Endodermal cell (in vitro differentiated cells): ENCODE measurements at regions not wholly inside any gene's neighbourhood (a gene's known extent, or its start where the extent isn't known, plus 50 kb on each side); places are given as distances from the start of the nearest gene placed in this dataset.
"Not testable (repeated sequence)": the region's sequence is repeated elsewhere in the genome, so short reads cannot be mapped to it uniquely, and the experiment has no call there.

Source experiments
- DNase-seq: peaks from one replicate; pipeline ENCODE4 v3.0.0-alpha.2; 2017
- H3K27ac ChIP-seq: 2 replicates; pipeline ENCODE4 v1.5.1; 2013; ENCODE audit warnings: mild to moderate bottlenecking, low read depth, low read length, moderate library complexity
- H3K27me3 ChIP-seq: 2 replicates; pipeline ENCODE4 v1.6.1; 2013; ENCODE audit warnings: mild to moderate bottlenecking, low read length, moderate library complexity; ENCODE audit not compliant: insufficient read depth, control insufficient read depth, poor library complexity, severe bottlenecking
- H3K36me3 ChIP-seq: 2 replicates; pipeline ENCODE4 v1.7.0; 2013; ENCODE audit warnings: mild to moderate bottlenecking, low read length, moderate library complexity; ENCODE audit not compliant: control insufficient read depth, insufficient read depth
- H3K4me1 ChIP-seq: one replicate; pipeline ENCODE4 v1.7.0; 2013; ENCODE audit warnings: low read length; ENCODE audit not compliant: control insufficient read depth, insufficient read depth
- H3K4me3 ChIP-seq: 2 replicates; pipeline ENCODE4 v1.5.1; 2013; ENCODE audit warnings: mild to moderate bottlenecking, low read length, moderate library complexity
- H3K9ac ChIP-seq: 2 replicates; pipeline ENCODE4 v1.6.1; 2013; ENCODE audit warnings: mild to moderate bottlenecking, low read length, moderate library complexity; ENCODE audit not compliant: poor library complexity, severe bottlenecking; ENCODE audit errors: extremely low read depth
- H3K9me3 ChIP-seq: 2 replicates; pipeline ENCODE4 v1.6.1; 2013; ENCODE audit warnings: mild to moderate bottlenecking, low read length, moderate library complexity; ENCODE audit not compliant: control insufficient read depth
- H3K27ac Mint-ChIP-seq: 2 replicates; pipeline ENCODE4 v1.8.0; 2020; ENCODE audit warnings: mixed read lengths
- H3K27me3 Mint-ChIP-seq: 2 replicates; pipeline ENCODE4 v1.8.0; 2021; ENCODE audit warnings: mild to moderate bottlenecking, mixed read lengths; ENCODE audit not compliant: insufficient read depth
- H3K36me3 Mint-ChIP-seq: 2 replicates; pipeline ENCODE4 v1.8.0; 2020; ENCODE audit warnings: low read depth, mixed read lengths
- H3K4me1 Mint-ChIP-seq: 2 replicates; pipeline ENCODE4 v1.8.0; 2020; ENCODE audit warnings: mixed read lengths
- H3K4me3 Mint-ChIP-seq: 2 replicates; pipeline ENCODE4 v1.8.0; 2020; ENCODE audit warnings: mild to moderate bottlenecking, moderate library complexity, mixed read lengths
- H3K9me3 Mint-ChIP-seq: 2 replicates; pipeline ENCODE4 v1.8.0; 2020; ENCODE audit warnings: mild to moderate bottlenecking, mixed read lengths
- CTCF ChIP-seq: fragments of 200-600 bp; sonication (generic); conservative IDR thresholded peaks from 2 replicates; pipeline ENCODE4 v1.5.0; 2021; ENCODE audit warnings: antibody characterized with exemption, mild to moderate bottlenecking
- WGBS, 2 experiments: methylation state at CpG; one replicate each; pipeline versions ENCODE4 v1.1.5 to v1.1.7; 2013; ENCODE audit warnings: missing lambda C conversion rate in 2 of 2, mixed read lengths in 1 of 2; ENCODE audit not compliant: insufficient coverage in 1 of 2, insufficient read length in 1 of 2; 5-methylcytosine and 5-hydroxymethylcytosine counted together

- not testable (repeated sequence) for H3K4me1 Mint-ChIP-seq, H3K4me1 ChIP-seq, H3K4me3 ChIP-seq, H3K9me3 ChIP-seq, H3K27me3 Mint-ChIP-seq, H3K9ac ChIP-seq, H3K27me3 ChIP-seq, DNase-seq, H3K4me3 Mint-ChIP-seq, H3K27ac Mint-ChIP-seq, H3K36me3 ChIP-seq, H3K36me3 Mint-ChIP-seq, H3K27ac ChIP-seq, H3K9me3 Mint-ChIP-seq
- 89% methylated on average over 2 of the region's 2 CpGs; no CpG with 5 or more reads in 1 of the 2 experiments for WGBS, 2 experiments
Observed at GRCh38 chr14:34381304-34381703, 80.7 kb downstream of the SPTSSA start.

GRCh38 chr14:34380471-34380845 lies 81.6 kb downstream of the SPTSSA start:
- Histone ChIP-seq H3K27ac (no peak overlapping the region), H3K9me3 (no peaks in the 10 kb centered on the region), H3K4me3 (no peak overlapping the region), H3K36me3 (no peaks in the 10 kb centered on the region), H3K9ac (no peak overlapping the region), H3K4me1 (no peaks in the 10 kb centered on the region), H3K27me3 (no peaks in the 10 kb centered on the region)
- WGBS, 2 experiments: 94% methylated on average over 3 to 4 of the region's 4 CpGs
- Mint-ChIP-seq H3K9me3 (no peaks in the 10 kb centered on the region), H3K27ac (no peak overlapping the region), H3K4me3 (no peak overlapping the region), H3K4me1 (no peaks in the 10 kb centered on the region), H3K36me3 (no peaks in the 10 kb centered on the region), H3K27me3 (no peaks in the 10 kb centered on the region)
- TF ChIP-seq CTCF: no peak
- DNase-seq: no peak

GRCh38 chr14:34379816-34380470 lies 82.1 kb downstream of the SPTSSA start:
- Mint-ChIP-seq H3K4me3 (no peak overlapping the region), H3K27ac (no peak overlapping the region), H3K27me3 (no peaks in the 10 kb centered on the region), H3K9me3 (no peaks in the 10 kb centered on the region), H3K4me1 (no peaks in the 10 kb centered on the region), H3K36me3 (no peaks in the 10 kb centered on the region)
- H3K27ac ChIP-seq: no peak overlapping the region
- H3K4me1 ChIP-seq: no peaks in the 10 kb centered on the region
- H3K9ac ChIP-seq: no peak overlapping the region
- H3K4me3 ChIP-seq: no peak overlapping the region
- 58 to 66% methylated on average over 4 of the region's 4 CpGs for WGBS, 2 experiments
- no peaks in the 10 kb centered on the region for H3K27me3 ChIP-seq
- DNase-seq: no peak
- no peaks in the 10 kb centered on the region for H3K36me3 ChIP-seq
- no peak for TF ChIP-seq CTCF
- H3K9me3 ChIP-seq: no peaks in the 10 kb centered on the region
